ENCODE measurements at regions not wholly inside any gene's neighbourhood (a gene's known extent, or its start where the extent isn't known, plus 50 kb on each side); places are given as distances from the start of the nearest gene placed in this dataset.

DNA sequence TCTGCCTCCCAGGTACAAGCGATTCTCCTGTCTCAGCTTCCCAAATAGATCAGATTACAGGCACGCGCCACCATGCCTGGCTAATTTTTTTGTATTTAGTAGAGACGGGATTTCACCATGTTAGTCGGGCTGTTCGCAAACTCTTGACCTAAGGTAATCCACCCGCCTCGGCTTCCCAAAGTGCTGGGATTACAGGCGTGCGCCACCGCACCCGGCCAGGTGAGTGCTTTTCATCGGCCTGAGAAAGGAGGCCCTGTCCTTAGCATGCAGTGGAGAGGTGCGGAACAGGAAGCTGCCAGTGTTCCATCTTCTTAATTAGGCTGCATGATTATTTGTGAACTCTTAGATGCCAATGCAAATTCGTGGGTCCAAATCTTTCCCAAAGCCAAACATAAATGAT lies 125.7 kb upstream of the THSD7B start:
- H3K4me3 ChIP-seq (ENCODE audit: low read depth, low read length), result no peak overlapping the region
- TF ChIP-seq, protein P1, sequence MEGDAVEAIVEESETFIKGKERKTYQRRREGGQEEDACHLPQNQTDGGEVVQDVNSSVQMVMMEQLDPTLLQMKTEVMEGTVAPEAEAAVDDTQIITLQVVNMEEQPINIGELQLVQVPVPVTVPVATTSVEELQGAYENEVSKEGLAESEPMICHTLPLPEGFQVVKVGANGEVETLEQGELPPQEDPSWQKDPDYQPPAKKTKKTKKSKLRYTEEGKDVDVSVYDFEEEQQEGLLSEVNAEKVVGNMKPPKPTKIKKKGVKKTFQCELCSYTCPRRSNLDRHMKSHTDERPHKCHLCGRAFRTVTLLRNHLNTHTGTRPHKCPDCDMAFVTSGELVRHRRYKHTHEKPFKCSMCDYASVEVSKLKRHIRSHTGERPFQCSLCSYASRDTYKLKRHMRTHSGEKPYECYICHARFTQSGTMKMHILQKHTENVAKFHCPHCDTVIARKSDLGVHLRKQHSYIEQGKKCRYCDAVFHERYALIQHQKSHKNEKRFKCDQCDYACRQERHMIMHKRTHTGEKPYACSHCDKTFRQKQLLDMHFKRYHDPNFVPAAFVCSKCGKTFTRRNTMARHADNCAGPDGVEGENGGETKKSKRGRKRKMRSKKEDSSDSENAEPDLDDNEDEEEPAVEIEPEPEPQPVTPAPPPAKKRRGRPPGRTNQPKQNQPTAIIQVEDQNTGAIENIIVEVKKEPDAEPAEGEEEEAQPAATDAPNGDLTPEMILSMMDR (IDR thresholded peaks at IDR 0.05; ENCODE audit: borderline replicate concordance, insufficient read depth, low read depth, low read length), result no peak

DNA sequence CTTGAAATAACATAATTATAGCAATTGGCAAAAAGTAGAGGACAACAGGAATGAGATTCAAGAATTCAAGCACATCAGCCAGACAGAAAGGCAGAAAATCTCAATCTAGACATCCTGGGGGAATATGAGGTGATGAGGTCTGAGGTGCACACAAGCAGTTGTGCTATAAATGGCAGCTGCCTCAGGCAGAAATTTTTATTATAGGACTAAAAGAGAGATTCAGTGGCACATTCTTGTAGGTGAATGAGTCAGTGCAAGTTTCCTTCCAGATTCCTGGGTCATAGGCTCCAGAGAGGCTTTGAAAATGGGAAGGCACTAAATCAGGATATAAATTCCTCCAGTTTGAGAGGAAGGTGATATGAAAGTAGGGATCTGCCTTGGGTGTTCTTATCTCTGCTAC lies 127.2 kb upstream of the THSD7B start:
- TF ChIP-seq, protein P1 (IDR thresholded peaks at IDR 0.05; ENCODE audit: borderline replicate concordance, insufficient read depth, low read depth, low read length), result no peak
- no peak overlapping the region for H3K4me3 ChIP-seq (ENCODE audit: low read depth, low read length)

DNA sequence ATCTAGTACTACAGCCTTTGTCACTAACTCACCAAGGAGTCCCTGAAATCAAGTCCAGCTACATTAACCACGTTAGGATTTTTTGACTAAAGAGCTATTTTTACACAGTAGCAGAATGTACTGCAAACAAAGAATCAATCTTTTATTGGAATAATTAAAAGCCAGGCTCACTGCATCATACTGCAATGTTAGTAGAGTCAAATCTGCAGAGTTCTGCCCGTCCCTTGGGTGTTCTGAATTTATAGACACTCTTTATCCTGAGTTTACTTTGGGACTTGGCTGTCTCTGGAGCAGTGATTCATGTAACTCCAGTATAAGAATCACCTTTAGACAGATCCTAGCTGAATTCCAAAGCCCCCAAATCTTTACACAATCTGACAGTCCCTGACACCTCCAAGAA lies 127.9 kb upstream of the THSD7B start:
- TF ChIP-seq, protein P1 (IDR thresholded peaks at IDR 0.05; ENCODE audit: borderline replicate concordance, insufficient read depth, low read depth, low read length), result no peak
- no peak overlapping the region for H3K4me3 ChIP-seq (ENCODE audit: low read depth, low read length)

DNA sequence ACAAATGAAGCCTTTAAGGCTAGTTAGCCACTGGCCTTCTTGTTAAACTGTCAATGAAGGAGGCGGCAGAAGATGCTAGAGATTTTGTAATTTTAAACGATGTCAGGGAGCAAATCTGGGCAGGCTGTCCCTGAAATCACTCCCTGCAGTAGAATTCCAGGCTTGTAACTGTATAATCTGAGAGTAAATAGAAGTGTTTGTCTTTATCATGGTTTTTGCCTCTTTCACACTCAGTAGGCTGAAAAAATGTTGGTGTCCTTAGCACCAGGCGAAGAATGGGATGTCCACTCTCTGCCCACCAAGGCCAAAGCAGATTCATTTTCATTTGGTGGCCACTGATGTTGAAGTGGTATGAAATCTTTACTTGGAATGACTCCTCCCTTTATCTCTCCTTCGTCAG lies 136.9 kb upstream of the THSD7B start:
- no peak overlapping the region for H3K4me3 ChIP-seq (ENCODE audit: low read depth, low read length)
- TF ChIP-seq, protein P1 (IDR thresholded peaks at IDR 0.05; ENCODE audit: borderline replicate concordance, insufficient read depth, low read depth, low read length), result no peak

DNA sequence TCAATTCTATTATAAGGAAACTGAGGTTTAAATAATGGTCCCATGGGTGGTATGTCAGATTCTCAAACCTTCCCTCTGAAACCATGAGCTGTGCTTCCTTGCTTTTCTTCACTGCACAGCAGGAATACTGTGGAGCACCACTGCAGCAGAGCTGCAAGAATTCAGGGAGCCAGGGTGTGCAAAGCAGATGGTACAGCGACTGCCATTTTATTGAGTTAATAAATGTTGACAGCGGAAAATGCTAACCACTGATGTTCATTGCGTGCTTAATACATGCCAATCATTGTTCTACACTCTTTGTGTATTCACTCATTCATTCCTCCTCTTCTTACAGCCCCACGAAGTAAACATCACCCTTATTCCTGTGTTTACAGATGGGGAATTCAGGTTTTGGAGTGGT lies 152.2 kb upstream of the THSD7B start:
- H3K4me3 ChIP-seq (ENCODE audit: low read depth, low read length), result no peak overlapping the region
- TF ChIP-seq, protein P1 (IDR thresholded peaks at IDR 0.05; ENCODE audit: borderline replicate concordance, insufficient read depth, low read depth, low read length), result no peak

DNA sequence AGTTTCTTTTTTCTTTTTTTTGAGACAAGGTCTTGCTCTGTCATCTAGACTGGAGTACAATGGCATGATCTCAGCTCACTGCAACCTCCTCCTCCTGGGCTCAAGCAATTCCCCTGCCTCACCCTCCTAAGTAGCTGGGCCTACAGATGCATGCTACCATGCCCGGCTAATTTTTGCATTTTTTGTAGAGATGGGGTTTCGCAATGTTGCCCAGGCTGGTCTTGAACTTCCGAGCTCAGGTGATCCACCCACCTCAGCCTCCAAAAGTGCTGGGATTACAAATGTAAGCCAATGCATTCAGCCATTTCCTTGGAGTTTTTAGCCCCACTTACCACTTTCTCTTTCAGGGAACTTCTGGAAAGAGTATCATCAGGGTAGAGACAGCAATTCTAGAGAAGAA lies 153.3 kb upstream of the THSD7B start:
- TF ChIP-seq, protein P1 (IDR thresholded peaks at IDR 0.05; ENCODE audit: borderline replicate concordance, insufficient read depth, low read depth, low read length), result no peak
- no peak overlapping the region for H3K4me3 ChIP-seq (ENCODE audit: low read depth, low read length)

DNA sequence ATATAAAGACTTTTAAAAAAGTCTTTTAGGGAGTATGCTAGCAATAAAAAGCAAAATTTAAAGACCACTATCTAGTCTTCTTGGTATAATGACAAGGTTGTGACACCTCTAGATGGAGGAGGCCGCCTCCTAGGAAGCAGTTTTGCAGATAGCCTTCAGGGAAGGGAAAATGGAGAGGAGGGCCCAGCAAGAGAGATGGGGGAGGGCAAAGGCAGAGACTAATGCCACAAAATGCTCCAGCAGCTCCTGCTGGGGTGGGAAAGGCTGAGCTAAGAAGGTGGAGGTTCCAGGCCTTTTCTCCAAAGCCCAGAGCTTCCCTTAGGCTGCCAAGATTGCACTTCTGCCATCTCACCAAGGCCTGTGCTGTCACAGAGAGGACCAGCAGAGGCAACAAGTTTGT lies 153.9 kb upstream of the THSD7B start:
- TF ChIP-seq, protein P1 (IDR thresholded peaks at IDR 0.05; ENCODE audit: borderline replicate concordance, insufficient read depth, low read depth, low read length), result no peak
- no peak overlapping the region for H3K4me3 ChIP-seq (ENCODE audit: low read depth, low read length)
